SK-N-MC (cell line): ENCODE measurements at regions not wholly inside any gene's neighbourhood (a gene's known extent, or its start where the extent isn't known, plus 50 kb on each side); places are given as distances from the start of the nearest gene placed in this dataset.

Experiments
- DNase-seq: peaks from one replicate; pipeline ENCODE4 v3.0.0-alpha.2; 2011; ENCODE audit warnings: low read depth, low spot score
- H3K27ac ChIP-seq: fragments of 200-600 bp; sonication (generic); 2 replicates; pipeline ENCODE4 v1.5.1; 2016; ENCODE audit warnings: mixed run types
- H3K36me3 ChIP-seq: fragments of 200-600 bp; sonication (generic); 2 replicates; pipeline ENCODE4 v1.6.1; 2017; ENCODE audit warnings: antibody characterized with exemption, low read length, mixed read lengths; ENCODE audit not compliant: insufficient read depth
- H3K4me3 ChIP-seq: fragments of 200-600 bp; sonication (generic); 2 replicates; pipeline ENCODE4 v1.5.1; 2016
- H3K9ac ChIP-seq: fragments of 200-600 bp; sonication (generic); 2 replicates; pipeline ENCODE4 v1.8.0; 2017; ENCODE audit warnings: mixed run types, mixed read lengths; ENCODE audit not compliant: insufficient read length
- H3K9me3 ChIP-seq: fragments of 200-600 bp; sonication (generic); 2 replicates; pipeline ENCODE4 v1.6.1; 2017; ENCODE audit warnings: low read depth, mild to moderate bottlenecking, antibody characterized with exemption, low read length, moderate library complexity, mixed read lengths
- EZH2 ChIP-seq: fragments of 200-600 bp; sonication (generic); IDR thresholded peaks from one replicate; pipeline ENCODE4 v1.6.1; 2017; ENCODE audit warnings: antibody characterized with exemption
- FOXP2 ChIP-seq: optimal IDR thresholded peaks from 2 replicates; pipeline ENCODE3; 2011; ENCODE audit warnings: mild to moderate bottlenecking, moderate library complexity; ENCODE audit not compliant: insufficient read depth; ENCODE audit errors: extremely low read length, control extremely low read depth
- POLR2AphosphoS5 ChIP-seq: IDR thresholded peaks from 2 replicates; pipeline ENCODE4 v1.6.1; 2012; ENCODE audit warnings: mild to moderate bottlenecking, low read depth, low read length, borderline replicate concordance

GRCh38 chr10:71038091-71038633 lies 149.8 kb upstream of the PCBD1 start:
- Histone ChIP-seq H3K9me3 (no peaks in the 10 kb centered on the region), H3K36me3 (no peaks in the 10 kb centered on the region), H3K9ac (no peak overlapping the region), H3K4me3 (no peak overlapping the region), H3K27ac (no peak overlapping the region)
- DNase-seq: no peak
- no peak for TF ChIP-seq POLR2AphosphoS5
- no peak for TF ChIP-seq FOXP2
- no peak for TF ChIP-seq EZH2

- TF ChIP-seq EZH2: no peak
- TF ChIP-seq FOXP2: no peak
- no peak for TF ChIP-seq POLR2AphosphoS5
- Histone ChIP-seq H3K9me3 (no peaks in the 10 kb centered on the region), H3K9ac (no peak overlapping the region), H3K36me3 (no peaks in the 10 kb centered on the region), H3K27ac (no peak overlapping the region), H3K4me3 (no peak overlapping the region)
- no peak for DNase-seq
Observed at GRCh38 chr10:71038921-71039320, 150.6 kb upstream of the PCBD1 start.

DNA sequence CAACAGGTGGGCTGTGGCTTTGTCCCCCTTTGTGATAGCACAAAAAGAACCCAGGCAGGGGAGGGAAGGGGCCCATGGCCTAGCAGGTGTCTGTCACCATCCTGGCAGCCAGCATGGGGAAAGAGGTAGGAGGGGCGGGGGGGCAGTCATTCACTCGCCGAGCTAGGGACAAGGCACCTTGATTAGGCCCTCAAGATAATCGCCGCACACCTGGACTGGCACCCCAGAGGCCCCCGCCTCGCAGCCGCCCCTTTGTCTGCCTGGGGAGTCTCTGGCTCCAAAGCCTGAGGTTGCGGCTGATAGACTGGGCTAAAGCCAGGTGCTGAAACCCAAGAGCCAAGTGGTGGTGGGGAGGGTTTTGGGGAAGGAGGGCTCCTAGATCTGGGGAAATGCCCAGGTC lies 151.2 kb upstream of the PCBD1 start:
- Histone ChIP-seq H3K9ac (no peak overlapping the region), H3K4me3 (no peak overlapping the region), H3K27ac (no peak overlapping the region), H3K36me3 (no peaks in the 10 kb centered on the region), H3K9me3 (no peaks in the 10 kb centered on the region)
- no peak for DNase-seq
- TF ChIP-seq FOXP2 (no peak), POLR2AphosphoS5 (no peak), EZH2 (no peak)

DNA sequence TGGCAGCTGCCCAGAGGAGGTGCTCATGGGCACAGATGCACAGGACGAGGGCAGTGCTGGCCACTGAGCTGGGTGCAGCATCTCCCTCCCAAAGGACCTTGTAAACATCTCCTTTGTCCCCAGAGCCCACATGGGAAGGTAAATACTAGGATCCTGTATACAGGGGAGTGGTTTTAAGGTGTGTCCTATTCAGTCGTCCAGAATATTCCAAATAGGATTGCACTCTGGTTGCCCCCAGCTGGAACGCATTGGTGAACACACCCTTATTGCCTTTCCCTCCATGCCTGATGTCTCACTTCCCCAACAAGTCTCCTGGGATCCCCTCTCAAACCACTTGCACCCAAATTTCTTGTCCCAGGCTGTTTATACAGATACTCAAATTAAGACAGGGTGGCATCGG lies 152.0 kb upstream of the PCBD1 start:
- Histone ChIP-seq H3K36me3 (no peaks in the 10 kb centered on the region), H3K27ac (no peak overlapping the region), H3K4me3 (no peak overlapping the region), H3K9me3 (no peaks in the 10 kb centered on the region), H3K9ac (no peak overlapping the region)
- DNase-seq: no peak
- no peak for TF ChIP-seq POLR2AphosphoS5
- no peak for TF ChIP-seq EZH2
- no peak for TF ChIP-seq FOXP2

GRCh38 chr10:71040846-71041605 lies 152.7 kb upstream of the PCBD1 start:
- no peak for DNase-seq
- Histone ChIP-seq H3K4me3 (no peak overlapping the region), H3K27ac (no peak overlapping the region), H3K9ac (no peak overlapping the region), H3K9me3 (no peaks in the 10 kb centered on the region), H3K36me3 (no peaks in the 10 kb centered on the region)
- TF ChIP-seq FOXP2 (no peak), EZH2 (no peak), POLR2AphosphoS5 (no peak)

DNA sequence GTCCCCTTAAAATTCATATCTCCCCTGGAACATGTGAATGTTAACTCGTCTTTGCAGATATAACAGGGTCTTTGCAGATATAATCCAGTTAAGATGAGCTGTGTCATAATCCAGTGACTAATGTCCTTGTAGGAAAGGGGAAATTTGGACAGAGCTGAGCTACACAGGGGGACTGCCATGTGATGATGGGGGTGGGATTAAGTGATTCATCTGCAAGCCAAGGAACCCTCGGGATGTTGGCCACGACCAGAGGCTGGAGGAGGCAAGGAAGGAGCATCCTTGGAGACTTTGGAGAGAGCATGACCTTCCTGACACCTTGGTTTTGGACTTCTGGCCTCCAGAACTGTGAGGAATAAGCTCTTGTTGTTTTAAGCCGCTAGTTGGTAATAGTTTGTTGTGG lies 153.9 kb upstream of the PCBD1 start:
- H3K36me3 ChIP-seq: no peaks in the 10 kb centered on the region
- DNase-seq: no peak
- no peak overlapping the region for H3K27ac ChIP-seq
- no peak overlapping the region for H3K4me3 ChIP-seq
- no peaks in the 10 kb centered on the region for H3K9me3 ChIP-seq
- no peak overlapping the region for H3K9ac ChIP-seq
- TF ChIP-seq EZH2 (no peak), POLR2AphosphoS5 (no peak), FOXP2 (no peak)

DNA sequence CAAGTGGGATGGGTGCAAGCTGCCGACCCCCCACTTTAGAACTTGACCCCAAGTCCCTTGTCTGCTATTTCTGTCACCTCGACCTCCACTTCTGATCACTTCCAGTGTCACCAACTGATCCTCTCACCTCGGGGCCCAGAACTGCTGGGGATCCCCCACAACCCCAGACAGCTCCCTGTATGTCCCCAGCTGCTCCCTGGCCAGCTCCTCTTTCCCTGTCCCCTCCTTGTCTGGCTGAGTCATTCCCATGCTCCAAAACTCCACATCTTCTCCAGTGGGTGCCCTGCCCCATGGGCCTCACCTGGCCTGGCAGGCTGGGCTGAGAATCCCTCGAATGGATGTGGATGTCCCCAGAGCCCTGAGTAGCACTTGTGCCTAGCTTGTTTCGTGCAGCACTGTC lies 154.3 kb upstream of the PCBD1 start:
- TF ChIP-seq POLR2AphosphoS5 (no peak), EZH2 (no peak), FOXP2 (no peak)
- no peak for DNase-seq
- H3K9ac ChIP-seq: no peak overlapping the region

GRCh38 chr10:71043858-71044257 lies 155.5 kb upstream of the PCBD1 start:
- H3K9ac ChIP-seq: no peak overlapping the region
- no peaks in the 10 kb centered on the region for H3K9me3 ChIP-seq
- H3K36me3 ChIP-seq: no peaks in the 10 kb centered on the region
- H3K27ac ChIP-seq: no peak overlapping the region
- no peak for DNase-seq
- H3K4me3 ChIP-seq: no peak overlapping the region
- no peak for TF ChIP-seq FOXP2
- no peak for TF ChIP-seq POLR2AphosphoS5
- TF ChIP-seq EZH2: no peak

More for the DNA sequence above, 154.3 kb upstream of the PCBD1 start:
- H3K27ac ChIP-seq: no peak overlapping the region
- no peaks in the 10 kb centered on the region for H3K36me3 ChIP-seq
- H3K4me3 ChIP-seq: no peak overlapping the region
- H3K9me3 ChIP-seq: no peaks in the 10 kb centered on the region

DNA sequence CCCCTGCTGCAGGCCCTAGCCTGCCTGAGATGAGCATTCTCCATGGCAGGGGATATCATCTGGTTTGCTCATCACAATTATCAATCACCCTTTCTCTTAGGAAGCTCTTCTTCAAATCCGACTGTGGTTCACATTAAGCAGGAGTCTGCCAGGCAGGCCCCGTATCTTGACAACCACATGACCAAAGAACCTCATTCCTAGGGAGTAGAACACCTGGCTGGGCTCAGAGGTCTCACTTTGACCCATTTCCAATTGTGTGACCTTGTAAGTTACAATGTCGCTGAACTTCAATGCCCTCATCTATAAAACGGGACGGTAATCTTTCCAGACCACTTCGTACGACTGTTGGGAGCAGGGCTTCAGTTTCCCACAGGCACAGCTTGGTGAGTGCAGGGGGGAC lies 156.4 kb upstream of the PCBD1 start:
- no peaks in the 10 kb centered on the region for H3K36me3 ChIP-seq
- H3K27ac ChIP-seq: no peak overlapping the region
- TF ChIP-seq POLR2AphosphoS5 (no peak), FOXP2 (no peak), EZH2 (no peak)
- H3K9ac ChIP-seq: no peak overlapping the region
- H3K4me3 ChIP-seq: no peak overlapping the region
- H3K9me3 ChIP-seq: no peaks in the 10 kb centered on the region
- DNase-seq: no peak
